GM12874 (cell line): ENCODE measurements at regions not wholly inside any gene's neighbourhood (a gene's known extent, or its start where the extent isn't known, plus 50 kb on each side); places are given as distances from the start of the nearest gene placed in this dataset.

ENCODE experiments used
- CTCF ChIP-seq: IDR thresholded peaks from 2 replicates; pipeline ENCODE4 v1.5.1; 2011; ENCODE audit warnings: low read depth, mild to moderate bottlenecking, control low read depth, low read length, moderate library complexity; ENCODE audit not compliant: insufficient read depth

GRCh38 chr5:63686938-63687337, 275.3 kb downstream of the HTR1A start:
- no peak for TF ChIP-seq CTCF

- TF ChIP-seq CTCF = no peak
Measured at GRCh38 chr5:63686181-63686580, 276.1 kb downstream of the HTR1A start.

- TF ChIP-seq CTCF = no peak
Measured at GRCh38 chr5:63685454-63685853, 276.8 kb downstream of the HTR1A start.

- no peak for TF ChIP-seq CTCF
Measured at GRCh38 chr5:63674881-63675280, 287.4 kb downstream of the HTR1A start.

- no peak for TF ChIP-seq CTCF
Measured at GRCh38 chr5:63655043-63655442, 307.2 kb downstream of the HTR1A start.

GRCh38 chr5:63650581-63650980, 311.7 kb downstream of the HTR1A start:
- TF ChIP-seq CTCF = no peak

GRCh38 chr5:63648376-63648775, 313.9 kb downstream of the HTR1A start:
- no peak for TF ChIP-seq CTCF
